ENCODE measurements at regions not wholly inside any gene's neighbourhood (a gene's known extent, or its start where the extent isn't known, plus 50 kb on each side); places are given as distances from the start of the nearest gene placed in this dataset.

DNA sequence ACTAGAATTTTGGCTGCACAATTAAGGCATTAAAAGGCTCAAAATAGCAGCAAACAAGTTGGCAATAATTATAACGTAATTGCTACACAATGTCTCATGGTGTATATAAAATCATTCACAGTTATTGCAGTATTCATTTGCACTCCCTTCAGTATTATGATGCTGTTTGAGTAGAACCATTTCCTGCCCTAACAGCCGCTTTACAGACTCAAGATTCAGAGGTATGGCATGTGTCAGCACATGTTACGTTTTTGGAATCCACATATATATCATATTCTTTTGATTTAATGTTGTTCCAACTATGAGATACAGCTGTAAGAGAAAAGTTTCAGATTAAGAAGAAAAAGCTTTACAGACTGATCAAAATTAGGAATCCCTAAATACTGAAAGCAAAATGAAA, 56.3 kb upstream of the NCKAP5 start:
- in situ Hi-C loops (cut with HindIII; ENCODE audit: low sequenced_read_pairs): no loop called here
- TF ChIP-seq, protein P1, sequence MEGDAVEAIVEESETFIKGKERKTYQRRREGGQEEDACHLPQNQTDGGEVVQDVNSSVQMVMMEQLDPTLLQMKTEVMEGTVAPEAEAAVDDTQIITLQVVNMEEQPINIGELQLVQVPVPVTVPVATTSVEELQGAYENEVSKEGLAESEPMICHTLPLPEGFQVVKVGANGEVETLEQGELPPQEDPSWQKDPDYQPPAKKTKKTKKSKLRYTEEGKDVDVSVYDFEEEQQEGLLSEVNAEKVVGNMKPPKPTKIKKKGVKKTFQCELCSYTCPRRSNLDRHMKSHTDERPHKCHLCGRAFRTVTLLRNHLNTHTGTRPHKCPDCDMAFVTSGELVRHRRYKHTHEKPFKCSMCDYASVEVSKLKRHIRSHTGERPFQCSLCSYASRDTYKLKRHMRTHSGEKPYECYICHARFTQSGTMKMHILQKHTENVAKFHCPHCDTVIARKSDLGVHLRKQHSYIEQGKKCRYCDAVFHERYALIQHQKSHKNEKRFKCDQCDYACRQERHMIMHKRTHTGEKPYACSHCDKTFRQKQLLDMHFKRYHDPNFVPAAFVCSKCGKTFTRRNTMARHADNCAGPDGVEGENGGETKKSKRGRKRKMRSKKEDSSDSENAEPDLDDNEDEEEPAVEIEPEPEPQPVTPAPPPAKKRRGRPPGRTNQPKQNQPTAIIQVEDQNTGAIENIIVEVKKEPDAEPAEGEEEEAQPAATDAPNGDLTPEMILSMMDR (IDR thresholded peaks at IDR 0.05; ENCODE audit: low read depth, low read length, missing control alignments): no peak
- no peak overlapping the region for H3K4me3 ChIP-seq (ENCODE audit: low read depth, low read length)

DNA sequence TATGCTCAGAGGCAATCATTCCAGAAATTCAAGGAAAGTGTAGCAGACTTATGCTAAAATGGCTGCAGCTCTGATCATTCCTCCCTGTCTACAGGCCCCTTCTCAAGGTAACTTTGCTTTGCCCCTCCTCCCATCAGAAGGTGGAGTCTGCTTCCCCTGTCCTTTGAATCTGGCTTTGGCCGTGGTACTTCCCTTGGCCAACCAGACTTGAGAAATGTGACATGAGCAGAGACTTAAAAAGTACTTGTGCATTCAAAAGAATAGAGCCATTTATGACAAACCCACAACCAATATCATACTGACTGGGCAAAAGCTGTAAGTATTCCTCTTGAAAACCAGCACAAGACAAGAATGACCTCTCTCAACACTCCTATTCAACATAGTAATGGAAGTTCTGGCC, 59.5 kb upstream of the NCKAP5 start:
- H3K4me3 ChIP-seq (ENCODE audit: low read depth, low read length): no peak overlapping the region
- TF ChIP-seq, protein P1 (IDR thresholded peaks at IDR 0.05; ENCODE audit: low read depth, low read length, missing control alignments): no peak
- in situ Hi-C loops (cut with HindIII; ENCODE audit: low sequenced_read_pairs): no loop called here
- no peak for DNase-seq (ENCODE audit: low read depth)

More for the DNA sequence above, 56.3 kb upstream of the NCKAP5 start:
- DNase-seq (ENCODE audit: low read depth): no peak

DNA sequence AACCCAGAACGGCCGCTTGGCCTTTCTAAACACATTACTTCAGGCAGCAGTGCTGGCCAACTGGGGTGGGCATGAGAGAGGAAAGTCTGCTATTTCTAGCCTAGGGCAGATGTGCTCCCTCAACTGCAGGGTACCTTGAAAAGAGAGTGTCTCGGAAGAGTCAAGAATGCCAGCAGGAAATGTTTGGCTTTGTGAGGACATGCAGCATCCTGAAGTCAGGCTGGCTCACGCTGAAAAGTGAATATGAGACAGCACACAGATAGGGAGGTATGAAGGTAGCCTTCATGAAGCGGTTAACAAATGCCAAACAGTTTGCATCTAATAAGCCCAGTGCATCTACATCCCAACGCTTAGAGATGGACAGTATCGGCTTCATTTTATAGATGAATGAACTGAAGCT, 65.0 kb upstream of the NCKAP5 start:
- DNase-seq (ENCODE audit: low read depth): no peak

DNA sequence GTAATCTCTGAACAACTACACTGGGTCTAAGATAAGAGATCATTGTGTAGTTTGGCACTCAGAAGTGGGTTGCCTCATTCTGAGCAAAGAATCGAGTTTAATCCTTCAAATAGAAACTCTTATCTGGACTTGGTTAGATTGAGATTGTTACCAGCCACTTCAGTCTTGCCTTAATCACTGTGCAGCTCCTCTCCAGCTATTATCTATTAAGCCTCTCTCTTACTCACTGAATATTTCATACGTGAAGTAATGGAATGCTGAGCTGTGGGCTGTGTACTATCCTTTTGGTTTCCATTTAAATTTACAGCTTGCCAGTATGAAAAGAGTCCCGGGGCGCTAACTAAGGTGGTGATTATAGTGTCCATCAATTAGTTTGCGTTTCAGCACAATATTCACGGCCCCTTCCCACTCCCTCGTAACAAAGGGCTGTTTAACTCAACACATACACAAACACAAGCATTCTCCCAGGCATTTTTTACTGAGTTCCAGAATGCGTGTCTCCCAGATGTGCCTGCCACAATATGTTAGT, 65.7 kb upstream of the NCKAP5 start:
- no peak overlapping the region for H3K4me3 ChIP-seq (ENCODE audit: low read depth, low read length)
- no peak for DNase-seq (ENCODE audit: low read depth)
- TF ChIP-seq, protein P1 (IDR thresholded peaks at IDR 0.05; ENCODE audit: low read depth, low read length, missing control alignments): no peak
- in situ Hi-C loops (cut with HindIII; ENCODE audit: low sequenced_read_pairs): no loop called here

More for the DNA sequence above, 65.0 kb upstream of the NCKAP5 start:
- in situ Hi-C loops (cut with HindIII; ENCODE audit: low sequenced_read_pairs): no loop called here
- TF ChIP-seq, protein P1 (IDR thresholded peaks at IDR 0.05; ENCODE audit: low read depth, low read length, missing control alignments): no peak
- no peak overlapping the region for H3K4me3 ChIP-seq (ENCODE audit: low read depth, low read length)

GRCh38 chr2:133635131-133635530, 66.9 kb upstream of the NCKAP5 start:
- H3K4me3 ChIP-seq (ENCODE audit: low read depth, low read length): no peak overlapping the region
- TF ChIP-seq, protein P1 (IDR thresholded peaks at IDR 0.05; ENCODE audit: low read depth, low read length, missing control alignments): no peak
- in situ Hi-C loops (cut with HindIII; ENCODE audit: low sequenced_read_pairs): no loop called here
- DNase-seq (ENCODE audit: low read depth): no peak

- H3K4me3 ChIP-seq (ENCODE audit: low read depth, low read length): no peak overlapping the region
- no peak for DNase-seq (ENCODE audit: low read depth)
- TF ChIP-seq, protein P1 (IDR thresholded peaks at IDR 0.05; ENCODE audit: low read depth, low read length, missing control alignments): no peak
- in situ Hi-C loops (cut with HindIII; ENCODE audit: low sequenced_read_pairs): no loop called here
These were observed 68.0 kb upstream of the NCKAP5 start for GRCh38 chr2:133636287-133636686.

Measured in astrocyte of the cerebellum (primary cell).